K562 (cell line): ENCODE measurements at regions not wholly inside any gene's neighbourhood (a gene's known extent, or its start where the extent isn't known, plus 50 kb on each side); places are given as distances from the start of the nearest gene placed in this dataset.

ENCODE experiments used
- BCLAF1 ChIP-seq, 2 experiments: fragments of 450-650 bp in 1 of 2; IDR thresholded peaks; 2 replicates each; pipeline ENCODE4 v1.6.1; 2011 to 2017; ENCODE audit warnings: low read depth in 2 of 2, antibody characterized with exemption in 1 of 2, borderline replicate concordance in 1 of 2, low read length in 1 of 2, mild to moderate bottlenecking in 1 of 2, mixed read lengths in 1 of 2; ENCODE audit not compliant: control insufficient read depth in 1 of 2
- CBFA2T3 ChIP-seq: fragments of 450-650 bp; IDR thresholded peaks from 2 replicates; pipeline ENCODE4 v1.6.1; 2017
- CHAMP1 ChIP-seq: fragments of 450-650 bp; IDR thresholded peaks from 2 replicates; pipeline ENCODE4 v1.6.1; 2016; ENCODE audit warnings: mild to moderate bottlenecking
- GTF2A2 ChIP-seq: IDR thresholded peaks from 2 replicates; pipeline ENCODE4 v1.6.1; 2016; ENCODE audit warnings: mild to moderate bottlenecking, missing genetic modification characterization, missing compliant biosample characterization
- PML ChIP-seq: IDR thresholded peaks from 2 replicates; pipeline ENCODE4 v1.6.1; 2012; ENCODE audit warnings: low read length, inconsistent platforms
- SAFB2 ChIP-seq: fragments of 200-400 bp; formaldehyde crosslinking; IDR thresholded peaks from 2 replicates; pipeline ENCODE4 v1.6.1; 2018; ENCODE audit warnings: borderline replicate concordance, low read length, low read depth, moderate library complexity; ENCODE audit not compliant: severe bottlenecking
- SRF ChIP-seq, 2 experiments: fragments of 250-450, 450-650 bp in 1 of 2; sonication (Bioruptor Pico) in 1 of 2; sonication (generic) in 1 of 2; formaldehyde crosslinking; IDR thresholded peaks; 2 replicates each; pipeline versions ENCODE4 v1.5.0 to v1.5.1; 2020 to 2022; ENCODE audit warnings: mild to moderate bottlenecking in 1 of 2, missing genetic modification reagents in 1 of 2
- STAG1 ChIP-seq: sonication (generic); formaldehyde crosslinking; IDR thresholded peaks from 2 replicates; pipeline ENCODE4 v1.5.0; 2020; ENCODE audit warnings: missing genetic modification reagents, borderline replicate concordance
- ZHX1 ChIP-seq: fragments of 150-350 bp; conservative IDR thresholded peaks from 2 replicates; pipeline ENCODE4 v1.6.1; 2014; ENCODE audit warnings: low read length
- ZNF146 ChIP-seq: IDR thresholded peaks from one replicate; pipeline ENCODE4 v1.6.1; 2018; ENCODE audit warnings: missing compliant biosample characterization; ENCODE audit not compliant: unreplicated experiment
- ZNF311 ChIP-seq: fragments of 250-450 bp; sonication (Bioruptor Pico); IDR thresholded peaks from 2 replicates; pipeline ENCODE4 v1.4.0; 2020; ENCODE audit warnings: mild to moderate bottlenecking, moderate library complexity
- ZNF407 ChIP-seq: fragments of 450-650 bp; IDR thresholded peaks from 2 replicates; pipeline ENCODE4 v1.6.1; 2016; ENCODE audit warnings: low read depth

- TF ChIP-seq BCLAF1 (IDR thresholded peaks at IDR 0.05; ENCODE audit: borderline replicate concordance in 1 of 2, control insufficient read depth in 1 of 2, low read depth in 2 of 2, low read length in 1 of 2) = no peak
- no peak for TF ChIP-seq SAFB2
- no peak for TF ChIP-seq ZNF146 (CRISPR knock-in tag)
- no peak for TF ChIP-seq STAG1
- no peak for TF ChIP-seq GTF2A2 (tag)
- no peak for TF ChIP-seq SRF (CRISPR knock-in tag; IDR thresholded peaks at IDR 0.05)
- TF ChIP-seq CHAMP1 = no peak
- TF ChIP-seq PML = no peak
- TF ChIP-seq CBFA2T3 = no peak
- TF ChIP-seq ZNF311 (CRISPR knock-in tag) = no peak
- TF ChIP-seq ZHX1 = no peak
- no peak for TF ChIP-seq ZNF407
Measured at GRCh38 chr18:39453882-39454281, 1888.3 kb upstream of the CELF4 start (continued).
